ENCODE measurements at regions not wholly inside any gene's neighbourhood (a gene's known extent, or its start where the extent isn't known, plus 50 kb on each side); places are given as distances from the start of the nearest gene placed in this dataset.
"Not testable (repeated sequence)": the region's sequence is repeated elsewhere in the genome, so short reads cannot be mapped to it uniquely, and the experiment has no call there.

GRCh38 chr4:124890522-124890921, 178.0 kb upstream of the ANKRD50 start:
- DNase-seq: no peak

DNA sequence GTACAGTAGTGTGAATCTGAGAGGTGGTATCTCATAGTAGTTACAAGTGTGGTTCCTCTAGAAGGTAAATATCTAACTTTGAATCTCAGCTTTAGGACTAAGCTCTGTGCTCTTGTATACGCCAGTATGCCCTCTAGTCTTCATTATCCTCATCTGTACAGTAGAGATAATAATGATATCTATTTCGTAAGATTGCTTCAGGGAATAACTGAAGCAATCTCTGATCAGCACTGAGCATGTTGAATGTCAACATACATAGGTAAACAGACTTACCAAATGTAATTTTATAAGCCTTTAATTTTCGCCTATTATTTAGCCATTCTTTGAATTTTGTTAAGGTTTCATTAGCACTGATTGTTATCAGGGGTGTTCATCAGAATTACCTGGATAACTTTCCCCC, 175.2 kb upstream of the ANKRD50 start:
- DNase-seq: no peak

- DNase-seq: no peak
These were observed 171.8 kb upstream of the ANKRD50 start for GRCh38 chr4:124884316-124884715.

GRCh38 chr4:124883632-124884031, 171.1 kb upstream of the ANKRD50 start:
- no peak for DNase-seq

DNA sequence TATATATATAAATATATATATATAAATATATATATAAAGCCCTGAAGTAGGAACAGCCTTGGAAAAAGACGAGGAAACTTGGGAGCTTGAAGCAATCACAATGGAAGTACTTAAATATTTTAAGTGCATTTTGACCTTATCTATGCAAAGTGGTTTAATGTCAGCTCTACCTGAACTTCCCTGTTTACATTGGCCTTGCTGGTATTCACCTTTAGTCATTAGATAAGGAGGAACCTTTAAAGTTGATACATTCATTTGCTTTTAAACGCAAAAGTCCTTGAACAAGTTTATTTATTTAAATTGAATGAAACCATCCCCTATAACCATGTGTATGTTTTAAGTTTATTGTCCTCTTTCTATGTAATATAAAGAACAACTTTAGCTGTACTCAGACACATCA, 166.7 kb upstream of the ANKRD50 start:
- DNase-seq: no peak

DNA sequence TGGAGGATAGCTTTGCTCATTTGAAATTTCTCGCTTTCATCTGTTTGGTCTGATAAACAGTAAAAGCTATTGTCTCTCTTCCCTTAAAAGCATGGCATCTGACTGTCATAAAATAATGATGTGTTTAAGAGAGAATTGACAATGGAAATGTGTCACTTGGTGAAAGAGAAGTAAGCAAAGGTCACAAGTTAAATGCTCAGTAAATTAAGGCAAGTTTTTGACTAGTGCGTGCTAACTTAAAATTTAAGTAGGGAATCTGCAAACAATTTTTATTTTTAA, 161.6 kb upstream of the ANKRD50 start:
- no peak for DNase-seq

DNA sequence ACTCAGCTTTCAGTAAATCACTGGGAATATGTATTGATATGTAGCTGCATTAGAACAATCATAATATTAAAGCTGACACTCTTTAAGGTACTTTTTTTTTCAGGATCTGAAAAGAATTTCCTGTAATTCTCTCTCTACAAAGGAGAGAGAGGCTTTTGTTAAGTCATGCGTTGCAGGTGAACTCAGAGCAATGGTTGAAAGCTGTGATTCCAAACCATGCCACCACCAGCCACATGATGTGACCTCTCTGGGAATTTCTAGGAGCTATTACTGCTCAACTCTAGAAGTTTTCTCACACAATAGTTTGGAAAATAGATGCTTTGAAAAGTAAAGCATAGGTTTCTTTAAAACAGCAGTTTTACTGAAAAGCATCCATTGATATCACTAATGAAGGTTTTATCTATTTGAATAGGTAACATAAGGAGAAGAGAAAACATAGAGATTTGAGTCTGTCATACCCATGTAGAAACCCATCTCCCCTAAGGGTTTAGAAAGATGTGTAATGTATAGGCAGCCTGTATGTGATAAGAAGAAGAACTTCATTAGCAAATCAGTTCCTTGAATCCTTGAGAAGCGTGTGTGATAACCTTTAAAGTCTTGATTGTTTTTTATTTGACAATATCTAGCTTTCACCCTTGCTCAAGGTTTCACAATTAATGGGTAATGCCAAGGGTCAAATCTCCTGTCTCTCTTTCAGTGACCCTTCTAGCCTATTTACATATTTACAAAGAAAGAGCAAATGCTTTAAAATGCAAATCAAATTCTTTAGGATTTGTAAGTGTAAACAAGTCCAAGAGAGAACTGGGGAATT, 161.0 kb upstream of the ANKRD50 start:
- DNase-seq: no peak

DNA sequence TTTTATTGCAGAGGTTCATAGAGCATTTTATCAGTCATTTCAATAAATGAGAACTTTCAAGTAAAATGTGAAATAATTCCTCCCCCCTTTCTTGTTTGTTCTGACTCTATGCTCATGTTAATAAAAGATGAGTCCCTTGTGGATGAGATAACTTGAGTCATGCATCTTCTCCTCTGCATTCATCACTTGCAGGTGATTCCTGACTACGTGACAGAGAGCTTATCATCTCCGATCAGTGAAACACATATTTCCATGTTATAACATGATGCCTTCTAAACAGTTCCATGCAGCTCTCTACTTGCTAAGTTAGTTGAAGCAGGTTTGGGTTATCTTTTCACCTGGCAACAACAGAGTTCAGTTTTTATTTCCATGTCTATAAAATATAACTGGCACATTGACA, 160.1 kb upstream of the ANKRD50 start:
- DNase-seq: no peak

GRCh38 chr4:124869961-124870495, 157.5 kb upstream of the ANKRD50 start:
- no peak for DNase-seq

GRCh38 chr4:124868495-124868894, 156.0 kb upstream of the ANKRD50 start:
- no peak for DNase-seq

DNA sequence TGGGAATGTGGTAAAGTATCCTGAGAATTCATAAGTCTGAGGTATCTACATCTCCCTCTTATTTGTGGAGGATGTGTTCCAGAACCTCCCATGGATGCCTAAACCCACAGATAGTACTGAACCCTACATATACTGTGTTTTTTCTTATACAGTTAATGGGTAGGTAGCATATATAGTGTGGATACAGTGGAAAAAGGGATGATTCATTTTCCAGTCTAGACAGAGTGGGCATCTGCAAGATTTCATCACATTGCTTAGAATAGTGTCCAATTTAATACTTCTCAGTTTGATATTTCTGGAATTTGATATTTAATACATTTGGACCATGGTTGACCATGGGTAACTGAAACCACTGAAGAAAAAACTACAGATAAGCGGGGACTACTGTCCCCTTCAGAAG, 155.0 kb upstream of the ANKRD50 start:
- DNase-seq: no peak

DNA sequence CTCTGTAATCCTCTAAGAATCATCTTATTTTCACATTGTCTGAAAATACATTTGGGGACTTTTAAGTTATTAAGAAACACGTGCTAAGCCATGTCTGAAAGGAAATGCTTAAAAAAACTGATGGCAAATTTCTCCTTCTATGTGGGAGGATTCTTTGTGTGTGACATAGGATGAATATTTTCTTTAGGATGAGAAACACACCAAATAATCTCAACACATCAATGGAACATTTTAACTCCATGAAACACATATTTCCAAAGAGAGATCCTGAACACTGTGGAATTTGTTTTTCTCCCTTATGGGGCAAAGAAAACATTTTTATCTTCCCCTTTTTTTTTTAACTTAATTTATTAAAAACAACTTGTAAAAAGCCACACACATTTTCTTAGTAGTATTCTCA, 153.8 kb upstream of the ANKRD50 start:
- no peak for DNase-seq

- DNase-seq: no peak
These were observed 150.6 kb upstream of the ANKRD50 start for GRCh38 chr4:124863040-124863545.

DNA sequence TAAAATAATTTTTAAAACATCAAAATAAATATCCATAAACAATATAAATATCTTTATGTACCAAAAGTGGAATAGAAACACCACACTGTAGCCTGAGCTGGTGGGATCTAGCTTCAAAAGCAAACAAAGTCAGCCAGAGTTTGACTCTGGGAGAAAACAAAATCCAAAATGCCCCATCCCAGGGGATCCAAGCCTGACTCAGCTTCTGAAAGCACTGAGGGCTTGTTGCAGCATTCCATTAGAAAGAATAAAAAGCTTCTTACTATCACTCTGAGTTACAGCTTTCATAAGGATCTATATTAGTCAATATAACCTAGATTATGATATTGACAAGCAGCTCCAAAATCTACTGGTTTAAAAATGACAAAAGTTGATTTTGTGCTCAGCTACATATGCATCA, 149.7 kb upstream of the ANKRD50 start:
- no peak for DNase-seq

- DNase-seq: no peak
These were observed 149.2 kb upstream of the ANKRD50 start for GRCh38 chr4:124861761-124862160.

DNA sequence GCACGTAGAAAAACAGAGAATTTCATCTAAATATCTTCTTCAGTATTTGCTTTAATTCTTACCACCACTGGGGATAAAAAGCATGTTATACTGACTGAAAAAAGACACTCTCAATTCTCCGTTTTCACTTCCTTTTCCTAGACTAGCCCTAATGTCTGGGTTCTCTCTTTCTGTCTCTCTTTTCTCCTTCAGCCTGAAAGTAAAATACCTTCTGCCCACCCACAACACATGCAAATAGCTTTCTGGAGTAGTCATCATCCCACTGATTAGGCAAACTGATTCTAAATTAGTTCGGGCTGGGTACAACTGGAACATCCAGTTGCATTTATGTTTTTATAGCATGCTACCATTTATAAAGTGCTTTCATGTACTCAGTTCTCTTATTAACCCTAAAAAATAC, 142.4 kb upstream of the ANKRD50 start:
- DNase-seq: no peak

DNA sequence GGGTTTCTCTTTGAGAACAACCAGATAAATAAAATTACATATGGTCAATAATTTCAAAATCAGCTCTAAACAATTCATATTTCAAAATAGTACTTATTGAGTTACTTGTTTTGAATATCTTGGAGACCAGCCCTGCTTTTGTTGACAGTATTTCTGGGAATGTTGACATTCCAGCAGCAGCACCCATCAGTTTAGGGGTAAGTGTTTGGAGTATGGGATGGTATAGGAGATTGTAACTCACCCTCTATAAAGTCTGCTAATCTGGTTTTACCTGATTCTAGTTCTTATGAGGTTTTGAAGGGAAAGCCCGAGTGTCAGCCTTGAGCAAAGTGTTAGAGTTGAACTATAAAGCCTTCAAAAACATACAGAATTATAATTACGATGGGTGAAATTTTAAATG, 139.2 kb upstream of the ANKRD50 start:
- DNase-seq: no peak

- DNase-seq: no peak
These were observed 133.8 kb upstream of the ANKRD50 start for GRCh38 chr4:124846306-124846705.

DNA sequence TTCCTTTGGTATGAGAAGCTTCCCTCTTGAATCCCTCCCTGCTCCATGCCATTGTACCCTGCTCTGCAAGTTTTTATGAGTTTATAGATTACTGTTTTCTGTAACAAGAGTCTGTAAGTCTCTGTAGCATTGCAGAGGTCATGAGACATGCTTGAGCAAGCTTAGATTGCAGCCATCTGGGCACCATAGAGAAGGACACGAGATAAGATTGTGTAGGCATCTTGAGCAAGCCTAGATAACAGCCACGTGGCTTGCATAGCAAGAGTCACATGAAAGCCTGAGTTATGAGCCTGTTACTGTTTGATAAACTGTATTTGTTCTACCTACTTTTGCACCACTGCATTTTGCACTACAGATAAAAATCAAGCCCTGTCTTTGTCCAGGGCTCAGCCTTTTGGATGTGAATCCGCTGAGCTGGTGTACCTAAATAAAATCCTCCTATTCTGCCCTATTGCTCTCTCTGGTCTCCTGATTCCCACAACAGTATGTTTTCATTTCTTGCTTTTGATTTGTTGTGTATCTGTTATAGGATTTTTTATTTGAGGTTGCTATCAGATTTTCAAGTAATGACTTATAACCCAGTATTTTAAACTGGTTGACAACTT, 127.4 kb upstream of the ANKRD50 start:
- no peak for DNase-seq

- DNase-seq: no peak
These were observed 121.4 kb upstream of the ANKRD50 start for GRCh38 chr4:124833831-124834505.

- no peak for DNase-seq
These were observed 115.8 kb upstream of the ANKRD50 start for GRCh38 chr4:124828382-124828781.

- DNase-seq: no peak
These were observed 105.0 kb upstream of the ANKRD50 start for GRCh38 chr4:124817531-124817930.

- not testable (repeated sequence) for DNase-seq
These were observed 99.7 kb upstream of the ANKRD50 start for GRCh38 chr4:124812203-124812602.
